ENCODE measurements at regions not wholly inside any gene's neighbourhood (a gene's known extent, or its start where the extent isn't known, plus 50 kb on each side); places are given as distances from the start of the nearest gene placed in this dataset.
A peak's percentile ranks its signal among the peaks of the same experiment; 100 is the strongest.
"Not testable (repeated sequence)": the region's sequence is repeated elsewhere in the genome, so short reads cannot be mapped to it uniquely, and the experiment has no call there.

DNA sequence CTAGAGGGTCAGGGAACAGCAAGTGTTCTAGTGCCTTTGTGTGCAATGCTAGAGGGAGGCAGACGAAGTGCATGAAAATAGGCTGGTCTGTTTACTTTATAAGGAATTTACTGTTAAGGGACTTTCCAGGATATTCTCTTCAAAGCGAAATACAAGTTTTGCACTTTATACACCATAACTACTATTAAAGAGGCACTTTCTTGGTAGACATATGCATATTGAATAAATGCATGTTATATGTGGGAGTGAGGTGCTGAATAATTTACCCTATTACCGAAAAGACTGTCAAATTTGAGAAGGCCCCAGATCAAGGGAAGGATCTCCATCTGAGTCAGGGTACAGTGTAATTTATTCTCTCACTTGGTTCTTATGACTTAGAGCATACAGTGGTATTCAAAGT is 310.5 kb downstream of the S1PR1 start:
- no peak for DNase-seq (ENCODE audit: low read depth, low spot score)

DNA sequence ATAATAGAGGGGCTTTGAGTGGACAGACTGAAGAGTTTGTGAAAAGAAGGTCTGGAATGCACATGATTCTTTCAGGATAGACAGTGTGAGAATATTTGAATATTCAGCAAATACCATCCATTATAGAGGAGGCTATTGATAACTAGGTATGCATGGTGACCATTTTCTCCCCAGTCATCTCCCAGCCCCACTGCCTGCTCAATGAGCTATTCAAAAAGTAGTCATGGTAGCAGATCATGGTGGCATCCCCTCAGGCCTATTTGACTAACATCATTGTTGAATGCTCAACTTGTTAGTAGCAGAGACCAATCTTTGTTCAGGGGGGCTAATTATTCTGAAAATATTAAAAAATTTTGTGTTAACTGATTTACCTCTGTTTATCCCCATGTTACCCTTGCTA is 311.6 kb downstream of the S1PR1 start:
- no peak for DNase-seq (ENCODE audit: low read depth, low spot score)

GRCh38 chr1:101550581-101550980 is 313.8 kb downstream of the S1PR1 start:
- no peak for DNase-seq (ENCODE audit: low read depth, low spot score)

DNA sequence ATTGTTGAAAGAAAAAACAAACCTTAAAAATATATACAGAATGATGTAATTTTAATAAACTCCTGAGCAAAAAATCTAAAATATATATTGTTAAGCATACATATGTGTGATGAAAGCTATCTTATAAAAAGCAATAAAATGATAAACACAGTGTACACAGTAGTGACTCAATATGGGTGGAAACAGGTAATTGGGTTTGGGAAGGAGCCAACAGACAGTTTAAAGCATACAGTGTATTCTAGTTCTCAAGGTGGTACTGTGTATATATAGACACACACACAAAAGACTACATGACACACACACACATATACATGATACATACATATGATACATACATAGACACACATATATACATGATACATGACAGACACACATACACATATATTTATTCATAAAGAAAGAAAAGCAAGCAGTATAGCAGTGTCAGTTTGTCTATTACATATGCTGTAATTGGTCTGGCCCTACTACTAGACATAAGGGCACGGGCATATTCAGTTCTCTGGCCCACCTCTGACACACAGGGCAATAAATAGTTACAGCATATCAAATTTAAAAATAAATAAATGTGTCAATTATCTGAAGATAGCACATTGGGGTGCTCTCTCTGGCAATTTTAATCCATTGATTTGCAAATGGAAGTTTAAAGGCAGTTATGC is 330.2 kb downstream of the S1PR1 start:
- DNase-seq (ENCODE audit: low read depth, low spot score), result no peak

GRCh38 chr1:101567582-101568189 is 330.9 kb downstream of the S1PR1 start:
- peak; percentile 60 for DNase-seq (ENCODE audit: low read depth, low spot score)

DNA sequence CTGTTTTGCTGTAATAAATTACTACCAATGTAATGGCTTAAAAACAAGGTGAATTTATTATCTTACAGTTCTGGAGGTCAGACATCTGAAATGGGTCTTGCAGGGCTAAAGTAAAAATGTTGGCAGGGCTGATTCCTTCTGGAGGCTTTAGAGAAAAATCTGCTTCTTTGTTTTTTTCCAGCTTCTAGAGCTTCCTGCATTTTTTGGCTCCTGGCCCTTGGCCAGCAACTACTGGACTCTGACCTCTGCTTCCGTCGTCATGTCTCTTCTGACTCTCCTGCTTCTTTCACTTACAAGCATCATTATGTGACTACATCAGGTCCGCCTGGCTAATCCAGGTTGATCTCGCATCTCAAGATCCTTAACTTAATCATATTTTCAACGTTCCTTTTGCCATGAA is 350.9 kb downstream of the S1PR1 start:
- DNase-seq (ENCODE audit: low read depth, low spot score), result no peak

DNA sequence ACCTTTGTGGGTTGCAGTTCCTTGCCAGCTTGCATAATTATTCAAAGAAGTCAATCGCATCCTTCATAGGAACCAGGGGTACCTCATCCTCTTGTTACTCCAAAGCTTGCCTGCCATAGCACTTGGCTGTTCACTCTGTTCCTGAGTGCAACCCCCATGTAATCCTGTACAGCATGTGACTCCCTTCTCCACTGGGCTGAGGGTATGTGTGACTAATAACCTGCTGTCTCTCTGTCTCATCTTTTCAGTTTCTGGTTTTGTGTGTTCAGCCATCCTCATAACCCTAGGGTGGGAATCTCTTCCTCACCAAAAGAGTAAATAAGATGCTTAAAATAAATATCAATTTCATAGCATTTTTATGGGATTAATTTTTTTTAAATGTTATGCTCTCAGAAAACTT is 351.9 kb downstream of the S1PR1 start:
- DNase-seq (ENCODE audit: low read depth, low spot score), result no peak

DNA sequence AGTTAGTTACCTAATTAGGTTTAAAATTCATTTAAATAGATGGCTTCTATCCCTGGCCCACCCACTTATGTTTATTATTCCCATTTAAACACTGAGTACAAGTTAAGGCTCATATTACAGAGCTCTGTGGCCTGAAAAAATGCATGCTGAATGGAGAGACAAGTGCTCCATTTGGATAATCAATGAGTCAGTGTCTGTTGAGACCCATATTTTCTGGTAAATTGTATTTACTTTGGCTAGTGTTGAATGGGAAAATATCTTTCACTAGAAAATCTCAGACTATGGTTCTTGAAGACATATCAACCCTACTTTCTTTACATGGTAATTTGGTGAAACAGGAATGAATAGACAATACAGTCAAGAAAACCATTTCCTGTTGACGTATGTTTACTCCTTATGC is 356.0 kb downstream of the S1PR1 start:
- DNase-seq (ENCODE audit: low read depth, low spot score), result no peak

DNA sequence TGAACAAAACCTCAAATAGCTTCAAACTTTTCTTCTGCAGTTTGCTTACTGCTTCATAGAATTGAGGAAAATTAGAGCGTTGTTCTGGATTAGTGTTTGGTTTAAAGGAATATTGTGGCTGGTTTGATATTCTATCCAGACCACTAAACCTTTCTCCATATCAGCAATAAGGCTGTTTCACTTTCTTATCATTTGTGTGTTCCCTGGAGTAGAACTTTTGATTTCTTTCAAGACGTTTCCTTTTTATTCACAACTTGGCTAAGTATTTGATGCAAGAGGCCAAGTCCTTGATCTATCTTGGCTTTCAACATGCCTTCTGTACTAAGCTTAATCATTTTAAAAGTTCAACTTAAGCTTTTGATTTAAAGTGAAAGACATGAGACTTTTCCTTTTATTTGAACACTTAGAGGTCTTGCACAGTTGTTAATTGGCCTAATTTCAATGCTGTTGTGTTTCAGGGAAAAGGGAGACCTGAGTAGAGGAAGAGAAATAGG is 359.1 kb downstream of the S1PR1 start:
- no peak for DNase-seq (ENCODE audit: low read depth, low spot score)

DNA sequence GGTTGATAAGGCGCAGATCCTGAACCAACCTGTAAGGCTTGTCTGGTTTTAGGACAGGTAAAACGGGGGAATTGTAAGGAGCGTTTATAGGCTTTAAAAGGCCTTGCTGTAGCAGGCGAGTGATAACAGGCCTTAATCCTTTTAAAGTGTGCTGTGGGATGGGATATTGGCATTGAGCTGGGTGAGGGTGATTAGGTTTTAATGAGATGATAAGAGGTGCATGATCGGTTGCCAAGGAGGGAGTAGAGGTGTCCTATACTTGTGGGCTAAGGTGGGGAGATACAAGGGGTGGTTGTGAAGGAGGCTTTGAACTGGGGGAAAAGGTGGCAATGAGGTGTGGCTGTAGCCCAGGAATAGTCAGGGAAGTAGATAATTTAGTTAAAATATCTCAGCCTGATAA is 363.8 kb downstream of the S1PR1 start:
- not testable (repeated sequence) for DNase-seq (ENCODE audit: low read depth, low spot score)

DNA sequence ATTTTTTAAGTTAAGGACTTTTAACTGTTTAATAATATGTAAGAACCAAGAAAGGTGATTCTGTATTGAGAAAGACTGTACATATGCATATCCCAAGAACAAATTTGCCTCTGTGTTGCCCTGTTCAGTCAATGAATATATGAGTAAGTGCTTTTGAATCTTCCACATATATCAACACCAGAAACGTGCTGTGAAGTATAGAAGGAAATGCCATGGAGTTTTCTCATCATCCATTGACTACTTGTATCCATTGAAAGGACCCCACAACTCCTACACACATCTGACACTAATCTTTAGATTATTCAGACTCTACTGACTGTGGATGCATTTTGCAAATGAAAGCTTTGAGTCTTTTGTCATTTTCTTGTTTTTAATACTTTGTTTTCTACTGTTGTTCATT is 366.9 kb downstream of the S1PR1 start:
- no peak for DNase-seq (ENCODE audit: low read depth, low spot score)

- DNase-seq (ENCODE audit: low read depth, low spot score), result no peak
These were observed 369.1 kb downstream of the S1PR1 start for GRCh38 chr1:101605878-101606277.

- no peak for DNase-seq (ENCODE audit: low read depth, low spot score)
These were observed 376.7 kb downstream of the S1PR1 start for GRCh38 chr1:101613546-101613945.

- no peak for DNase-seq (ENCODE audit: low read depth, low spot score)
These were observed 377.8 kb downstream of the OLFM3 start for GRCh38 chr1:101618900-101619299.

- DNase-seq (ENCODE audit: low read depth, low spot score), result peak; percentile 6
These were observed 364.0 kb downstream of the OLFM3 start for GRCh38 chr1:101632548-101633272.

GRCh38 chr1:101645810-101646209 is 350.9 kb downstream of the OLFM3 start:
- DNase-seq (ENCODE audit: low read depth, low spot score), result no peak

DNA sequence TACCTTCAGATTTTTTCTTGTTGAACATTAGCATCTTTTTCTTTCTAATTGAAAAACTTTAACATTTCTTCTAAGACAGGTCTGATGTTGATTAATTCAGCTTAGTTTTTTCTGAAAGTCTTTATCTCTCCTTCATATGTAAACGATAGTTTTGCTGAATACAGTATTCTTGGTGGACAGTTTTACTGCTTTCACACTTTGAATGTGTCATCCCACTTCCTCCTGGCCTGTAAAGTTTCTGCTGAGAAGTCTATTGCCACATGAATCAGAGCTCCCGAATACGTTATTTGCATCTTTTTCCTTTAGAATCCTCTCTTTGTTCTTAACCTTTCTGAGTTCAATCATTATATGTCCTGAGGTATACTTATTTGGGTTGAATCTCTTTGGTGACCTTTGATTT is 344.2 kb downstream of the OLFM3 start:
- DNase-seq (ENCODE audit: low read depth, low spot score), result no peak

- peak; percentile 84 for DNase-seq (ENCODE audit: low read depth, low spot score)
These were observed 343.2 kb downstream of the OLFM3 start for GRCh38 chr1:101653482-101653946.

- DNase-seq (ENCODE audit: low read depth, low spot score), result no peak
These were observed 332.0 kb downstream of the OLFM3 start for GRCh38 chr1:101664726-101665125.

DNA sequence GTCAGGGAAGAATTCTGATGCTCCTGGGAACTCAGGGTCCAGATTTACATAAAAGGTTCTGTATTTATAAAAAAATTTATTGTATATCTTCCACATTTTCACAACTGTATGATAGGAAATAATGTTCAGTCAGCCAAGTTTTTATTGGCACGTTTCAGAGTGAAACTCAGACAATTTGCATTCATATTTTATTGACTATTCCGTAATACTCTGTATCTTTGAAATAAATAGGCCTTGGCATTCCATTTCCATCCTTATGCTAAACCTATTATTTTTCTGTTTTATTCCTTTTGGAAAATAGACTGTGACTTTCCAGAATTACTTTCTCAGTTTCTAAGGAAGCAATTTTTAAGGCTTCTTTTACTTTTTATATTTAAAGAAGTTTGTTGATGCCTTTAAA is 329.0 kb downstream of the OLFM3 start:
- DNase-seq (ENCODE audit: low read depth, low spot score), result no peak

- no peak for DNase-seq (ENCODE audit: low read depth, low spot score)
These were observed 313.6 kb downstream of the OLFM3 start for GRCh38 chr1:101683136-101683535.

GRCh38 chr1:101683561-101683960 is 313.2 kb downstream of the OLFM3 start:
- DNase-seq (ENCODE audit: low read depth, low spot score), result peak; percentile 5

- no peak for DNase-seq (ENCODE audit: low read depth, low spot score)
These were observed 299.7 kb downstream of the OLFM3 start for GRCh38 chr1:101697072-101697471.

All from ELF-1 (cell line).